HG02884 (cell line): ENCODE measurements at regions not wholly inside any gene's neighbourhood (a gene's known extent, or its start where the extent isn't known, plus 50 kb on each side); places are given as distances from the start of the nearest gene placed in this dataset.

Experiments used
- ATAC-seq: cut with Tn5 transposase; IDR thresholded peaks from one replicate; pipeline ENCODE4 v1.9.1; 2021; ENCODE audit warnings: mild to moderate bottlenecking, moderate library complexity; ENCODE audit not compliant: unreplicated experiment

GRCh38 chr9:18020121-18020745, 441.4 kb downstream of the SH3GL2 start:
- no peak for ATAC-seq

- no peak for ATAC-seq
These were observed 443.8 kb downstream of the SH3GL2 start for GRCh38 chr9:18022642-18023041.

- no peak for ATAC-seq
These were observed 444.5 kb downstream of the SH3GL2 start for GRCh38 chr9:18023332-18023731.

GRCh38 chr9:18032636-18033035, 441.3 kb upstream of the ADAMTSL1 start:
- no peak for ATAC-seq

GRCh38 chr9:18036422-18037187, 437.3 kb upstream of the ADAMTSL1 start:
- no peak for ATAC-seq

GRCh38 chr9:18037981-18038380, 436.0 kb upstream of the ADAMTSL1 start:
- ATAC-seq, result no peak

- ATAC-seq, result no peak
These were observed 433.6 kb upstream of the ADAMTSL1 start for GRCh38 chr9:18040327-18040726.

GRCh38 chr9:18043978-18044377, 430.0 kb upstream of the ADAMTSL1 start:
- no peak for ATAC-seq

GRCh38 chr9:18045326-18045725, 428.6 kb upstream of the ADAMTSL1 start:
- ATAC-seq, result no peak

GRCh38 chr9:18046068-18046467, 427.9 kb upstream of the ADAMTSL1 start:
- no peak for ATAC-seq

GRCh38 chr9:18051638-18052037, 422.3 kb upstream of the ADAMTSL1 start:
- no peak for ATAC-seq

GRCh38 chr9:18052060-18052459, 421.9 kb upstream of the ADAMTSL1 start:
- no peak for ATAC-seq

- no peak for ATAC-seq
These were observed 417.5 kb upstream of the ADAMTSL1 start for GRCh38 chr9:18056269-18056992.

- ATAC-seq, result peak; percentile 79
These were observed 417.0 kb upstream of the ADAMTSL1 start for GRCh38 chr9:18056993-18057369.

- ATAC-seq, result no peak
These were observed 415.1 kb upstream of the ADAMTSL1 start for GRCh38 chr9:18058564-18059442.

GRCh38 chr9:18059447-18059846, 414.5 kb upstream of the ADAMTSL1 start:
- no peak for ATAC-seq

- ATAC-seq, result no peak
These were observed 413.6 kb upstream of the ADAMTSL1 start for GRCh38 chr9:18060269-18060934.

- no peak for ATAC-seq
These were observed 412.6 kb upstream of the ADAMTSL1 start for GRCh38 chr9:18061332-18061731.

- ATAC-seq, result no peak
These were observed 412.1 kb upstream of the ADAMTSL1 start for GRCh38 chr9:18061856-18062255.

GRCh38 chr9:18063856-18064390, 410.0 kb upstream of the ADAMTSL1 start:
- ATAC-seq, result no peak
